GM18868 (cell line): ENCODE measurements at regions not wholly inside any gene's neighbourhood (a gene's known extent, or its start where the extent isn't known, plus 50 kb on each side); places are given as distances from the start of the nearest gene placed in this dataset.
"Not testable (repeated sequence)": the region's sequence is repeated elsewhere in the genome, so short reads cannot be mapped to it uniquely, and the experiment has no call there.

ENCODE experiments used
- ATAC-seq: cut with Tn5 transposase; IDR thresholded peaks from one replicate; pipeline ENCODE4 v1.9.1; 2021; ENCODE audit warnings: mild to moderate bottlenecking, moderate library complexity; ENCODE audit not compliant: unreplicated experiment

- ATAC-seq = no peak
Observed at GRCh38 chr4:27916452-27917184, 1056.0 kb downstream of the STIM2 start.

- no peak for ATAC-seq
Observed at GRCh38 chr4:27917381-27917780, 1056.7 kb downstream of the STIM2 start.

GRCh38 chr4:27921231-27921630 lies 1060.6 kb downstream of the STIM2 start:
- no peak for ATAC-seq

- ATAC-seq = no peak
Observed at GRCh38 chr4:27928761-27929540, 1068.3 kb downstream of the STIM2 start.

GRCh38 chr4:27930291-27930690 lies 1069.7 kb downstream of the STIM2 start:
- no peak for ATAC-seq

- no peak for ATAC-seq
Observed at GRCh38 chr4:27930976-27931375, 1070.3 kb downstream of the STIM2 start.

- no peak for ATAC-seq
Observed at GRCh38 chr4:27931584-27931983, 1070.9 kb downstream of the STIM2 start.

- no peak for ATAC-seq
Observed at GRCh38 chr4:27934871-27935270, 1074.2 kb downstream of the STIM2 start.

- ATAC-seq = no peak
Observed at GRCh38 chr4:27946799-27947198, 1086.2 kb downstream of the STIM2 start.

GRCh38 chr4:27947302-27947701 lies 1086.7 kb downstream of the STIM2 start:
- no peak for ATAC-seq

- no peak for ATAC-seq
Observed at GRCh38 chr4:27964095-27964494, 1103.5 kb downstream of the STIM2 start.

- ATAC-seq = no peak
Observed at GRCh38 chr4:27966664-27967063, 1106.0 kb downstream of the STIM2 start.

- ATAC-seq = no peak
Observed at GRCh38 chr4:27973056-27973455, 1112.4 kb downstream of the STIM2 start.

- no peak for ATAC-seq
Observed at GRCh38 chr4:27973700-27974099, 1113.1 kb downstream of the STIM2 start.

- ATAC-seq = no peak
Observed at GRCh38 chr4:27974339-27974738, 1113.7 kb downstream of the STIM2 start.

- not testable (repeated sequence) for ATAC-seq
Observed at GRCh38 chr4:27974881-27975280, 1114.2 kb downstream of the STIM2 start.

- not testable (repeated sequence) for ATAC-seq
Observed at GRCh38 chr4:27978427-27979109, 1117.9 kb downstream of the STIM2 start.

- no peak for ATAC-seq
Observed at GRCh38 chr4:27985522-27985921, 1124.9 kb downstream of the STIM2 start.

GRCh38 chr4:27986476-27986875 lies 1125.8 kb downstream of the STIM2 start:
- ATAC-seq = no peak

GRCh38 chr4:28001698-28002097 lies 1141.1 kb downstream of the STIM2 start:
- no peak for ATAC-seq

- no peak for ATAC-seq
Observed at GRCh38 chr4:28004520-28004919, 1143.9 kb downstream of the STIM2 start.

- no peak for ATAC-seq
Observed at GRCh38 chr4:28006021-28006420, 1145.4 kb downstream of the STIM2 start.
